H9 (cell line): ENCODE measurements at regions not wholly inside any gene's neighbourhood (a gene's known extent, or its start where the extent isn't known, plus 50 kb on each side); places are given as distances from the start of the nearest gene placed in this dataset.
A peak's percentile ranks its signal among the peaks of the same experiment; 100 is the strongest.

Source experiments
- DNase-seq: peaks from one replicate; pipeline ENCODE4 v3.0.0-alpha.2; 2017
- H2AFZ ChIP-seq: one replicate; pipeline ENCODE4 v1.6.1; 2013; ENCODE audit warnings: mild to moderate bottlenecking, low read length, control low read depth, moderate library complexity
- H2AK5ac ChIP-seq: 2 replicates; pipeline ENCODE4 v1.6.1; 2013; ENCODE audit warnings: low read length, control low read depth, mixed read lengths; ENCODE audit not compliant: insufficient read length
- H2BK120ac ChIP-seq: one replicate; pipeline ENCODE4 v1.6.1; 2013; ENCODE audit warnings: low read depth, mild to moderate bottlenecking, low read length, control low read depth, inconsistent platforms; ENCODE audit not compliant: poor library complexity, severe bottlenecking
- H2BK12ac ChIP-seq: 2 replicates; pipeline ENCODE4 v1.6.1; 2013; ENCODE audit warnings: low read length, control low read depth, mixed read lengths, low read depth; ENCODE audit not compliant: insufficient read length
- H2BK15ac ChIP-seq: 2 replicates; pipeline ENCODE4 v1.6.1; 2013; ENCODE audit warnings: low read depth, low read length, control low read depth
- H2BK20ac ChIP-seq: one replicate; pipeline ENCODE4 v1.6.1; 2013; ENCODE audit warnings: low read depth, mild to moderate bottlenecking, low read length, control low read depth, inconsistent platforms; ENCODE audit not compliant: poor library complexity, severe bottlenecking
- H2BK5ac ChIP-seq: 2 replicates; pipeline ENCODE4 v1.6.1; 2013; ENCODE audit warnings: low read length, control low read depth, mixed read lengths; ENCODE audit not compliant: insufficient read length
- H3K14ac ChIP-seq: 2 replicates; pipeline ENCODE4 v1.6.1; 2013; ENCODE audit warnings: low read length, control low read depth; ENCODE audit not compliant: insufficient read depth
- H3K18ac ChIP-seq: 2 replicates; pipeline ENCODE4 v1.6.1; 2013; ENCODE audit warnings: low read depth, mild to moderate bottlenecking, mixed read lengths, low read length, control low read depth; ENCODE audit not compliant: insufficient read length
- H3K23ac ChIP-seq: 2 replicates; pipeline ENCODE4 v1.6.1; 2013; ENCODE audit warnings: low read length, control low read depth, mixed read lengths, low read depth; ENCODE audit not compliant: insufficient read length
- H3K23me2 ChIP-seq: 2 replicates; pipeline ENCODE4 v1.6.1; 2013; ENCODE audit warnings: low read depth, mild to moderate bottlenecking, mixed read lengths, low read length, control low read depth; ENCODE audit not compliant: insufficient read length, poor library complexity, severe bottlenecking
- H3K27ac ChIP-seq: 2 replicates; pipeline ENCODE4 v1.5.1; 2013; ENCODE audit warnings: low read length, control low read depth, mixed read lengths, low read depth; ENCODE audit not compliant: insufficient read length
- H3K27me3 ChIP-seq: 2 replicates; pipeline ENCODE4 v1.6.1; 2013; ENCODE audit warnings: low read length, control low read depth, inconsistent platforms; ENCODE audit not compliant: insufficient read depth
- H3K4ac ChIP-seq: 2 replicates; pipeline ENCODE4 v1.6.1; 2013; ENCODE audit warnings: low read depth, mild to moderate bottlenecking, control low read depth, inconsistent platforms, low read length, moderate library complexity
- H3K4me1 ChIP-seq: 2 replicates; pipeline ENCODE4 v1.6.1; 2013; ENCODE audit warnings: low read length, control low read depth, inconsistent platforms; ENCODE audit not compliant: insufficient read depth
- H3K4me2 ChIP-seq: 2 replicates; pipeline ENCODE4 v1.6.1; 2013; ENCODE audit warnings: low read length, control low read depth, mixed read lengths; ENCODE audit not compliant: insufficient read length, insufficient read depth
- H3K56ac ChIP-seq: 2 replicates; pipeline ENCODE4 v1.6.1; 2013; ENCODE audit warnings: low read depth, mild to moderate bottlenecking, mixed read lengths, low read length, control low read depth; ENCODE audit not compliant: insufficient read length
- H3K79me1 ChIP-seq: 2 replicates; pipeline ENCODE4 v1.6.1; 2013; ENCODE audit warnings: low read depth, mild to moderate bottlenecking, moderate library complexity, low read length, control low read depth, inconsistent platforms; ENCODE audit not compliant: insufficient read depth, poor library complexity, severe bottlenecking
- H3K79me2 ChIP-seq: 2 replicates; pipeline ENCODE4 v1.6.1; 2013; ENCODE audit warnings: low read length, control low read depth, inconsistent platforms; ENCODE audit not compliant: insufficient read depth
- H3K9ac ChIP-seq: 2 replicates; pipeline ENCODE4 v1.6.1; 2013; ENCODE audit warnings: low read length, control low read depth, mixed read lengths; ENCODE audit not compliant: insufficient read length; ENCODE audit errors: extremely low read depth
- H3K9me3 ChIP-seq: one replicate; pipeline ENCODE4 v1.6.1; 2013; ENCODE audit warnings: low read depth, low read length, inconsistent platforms; ENCODE audit not compliant: control insufficient read depth
- H3T11ph ChIP-seq: one replicate; pipeline ENCODE4 v1.6.1; 2013; ENCODE audit warnings: mild to moderate bottlenecking, low read length, control low read depth, inconsistent platforms
- H4K20me1 ChIP-seq: one replicate; pipeline ENCODE4 v1.6.1; 2013; ENCODE audit not compliant: control insufficient read depth, insufficient read length, insufficient read depth
- H4K5ac ChIP-seq: 2 replicates; pipeline ENCODE4 v1.6.1; 2013; ENCODE audit warnings: low read depth, mild to moderate bottlenecking, mixed read lengths, low read length, control low read depth; ENCODE audit not compliant: insufficient read length
- H4K8ac ChIP-seq: replicated peaks from 2 replicates; pipeline ENCODE4 v1.6.1; 2013; ENCODE audit warnings: low read length, control low read depth, mixed read lengths, low read depth; ENCODE audit not compliant: insufficient read length
- H4K91ac ChIP-seq: 2 replicates; pipeline ENCODE4 v1.6.1; 2013; ENCODE audit warnings: low read depth, mild to moderate bottlenecking, moderate library complexity, mixed read lengths, low read length, control low read depth; ENCODE audit not compliant: insufficient read length
- H3K27ac Mint-ChIP-seq, 3 experiments: 2 replicates in 2 of 3; 3 replicates in 1 of 3; pipeline ENCODE4 v1.8.0; 2020 to 2021; ENCODE audit warnings: mixed read lengths in 3 of 3, mild to moderate bottlenecking in 1 of 3, moderate library complexity in 1 of 3
- H3K27me3 Mint-ChIP-seq: 2 replicates; pipeline ENCODE4 v1.8.0; 2021; ENCODE audit warnings: low read depth, mild to moderate bottlenecking, moderate library complexity, mixed read lengths
- H3K36me3 Mint-ChIP-seq, 3 experiments: 2 replicates in 2 of 3; 3 replicates in 1 of 3; pipeline ENCODE4 v1.8.0; 2020 to 2021; ENCODE audit warnings: low read depth in 3 of 3, mixed read lengths in 3 of 3; ENCODE audit not compliant: insufficient read depth in 1 of 3
- H3K4me1 Mint-ChIP-seq, 2 experiments: 2 replicates each; pipeline ENCODE4 v1.8.0; 2020; ENCODE audit warnings: mixed read lengths in 2 of 2
- H3K4me3 Mint-ChIP-seq, 2 experiments: 2 replicates in 1 of 2; 3 replicates in 1 of 2; pipeline ENCODE4 v1.8.0; 2020 to 2021; ENCODE audit warnings: mild to moderate bottlenecking in 2 of 2, mixed read lengths in 2 of 2, moderate library complexity in 1 of 2
- H3K9me3 Mint-ChIP-seq, 2 experiments: 2 replicates in 1 of 2; 3 replicates in 1 of 2; pipeline ENCODE4 v1.8.0; 2020; ENCODE audit warnings: mild to moderate bottlenecking in 2 of 2, mixed read lengths in 2 of 2, moderate library complexity in 1 of 2
- WGBS: extraction: QIAGEN DNeasy Blood & Tissue Kit; methylation state at CpG from one replicate; pipeline ENCODE4 v1.1.7; 2013; ENCODE audit warnings: missing lambda C conversion rate, low lambda C conversion rate, mixed read lengths; ENCODE audit not compliant: insufficient read length; ENCODE audit errors: extremely low coverage; 5-methylcytosine and 5-hydroxymethylcytosine counted together
- TF ChIP-seq, protein P1 (sequence below): fragments of 200-600 bp; sonication (generic); conservative IDR thresholded peaks from 3 replicates; pipeline ENCODE4 v1.8.0; 2021; ENCODE audit warnings: antibody characterized with exemption, mild to moderate bottlenecking

DNA sequence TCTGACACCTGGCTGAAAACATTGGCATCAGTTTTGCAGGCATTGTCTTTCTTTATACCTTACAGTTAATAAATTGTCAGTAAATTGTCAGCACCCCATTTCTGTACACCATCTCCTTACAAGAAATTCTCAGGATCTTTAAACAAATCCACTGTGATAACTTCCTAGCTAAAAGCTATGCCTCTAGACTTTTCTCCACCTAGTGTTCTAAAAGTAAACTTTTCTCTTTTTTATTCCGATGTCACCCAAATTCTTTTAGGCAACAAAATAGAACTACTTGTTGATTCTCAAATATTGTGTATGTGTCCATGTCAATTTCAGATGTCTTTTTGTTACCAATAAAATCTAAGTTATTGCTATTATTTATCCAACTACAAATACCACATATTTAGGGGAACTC lies 617.4 kb upstream of the NRXN1 start:
- no peak overlapping the region for H2BK15ac ChIP-seq
- no peaks in the 10 kb centered on the region for H3K79me1 ChIP-seq
- no peak overlapping the region; a peak in 1 of 7 replicates for H3K27ac Mint-ChIP-seq
- no peak overlapping the region for H2AFZ ChIP-seq
- H2AK5ac ChIP-seq, result no peak overlapping the region
- H3K27me3 ChIP-seq, result no peaks in the 10 kb centered on the region
- no peaks in the 10 kb centered on the region for H3K9me3 ChIP-seq
- H2BK12ac ChIP-seq, result no peak overlapping the region
- no peaks in the 10 kb centered on the region for H3K27me3 Mint-ChIP-seq
- no peak overlapping the region for H3K4me2 ChIP-seq
- H3K4ac ChIP-seq, result no peak overlapping the region
- no peaks in the 10 kb centered on the region for H3K23me2 ChIP-seq
- H3K36me3 Mint-ChIP-seq, result no peaks in the 10 kb centered on the region
- WGBS, result no CpG with 5 or more reads among the region's 1 CpG
- no peak overlapping the region for H3K23ac ChIP-seq
- H3K18ac ChIP-seq, result no peak overlapping the region
- H3K79me2 ChIP-seq, result no peaks in the 10 kb centered on the region
- H3K14ac ChIP-seq, result no peak overlapping the region
- no peak overlapping the region for H4K5ac ChIP-seq
- DNase-seq, result no peak
- no peak overlapping the region for H4K91ac ChIP-seq
- H3K9me3 Mint-ChIP-seq, result no peaks in the 10 kb centered on the region
- no peak overlapping the region for H3K56ac ChIP-seq
- H3K4me1 Mint-ChIP-seq, result peaks cover 7 to 8% of the 10 kb centered on the region in 2 experiments
- H3T11ph ChIP-seq, result no peak overlapping the region
- no peak overlapping the region for H3K27ac ChIP-seq
- H3K4me1 ChIP-seq, result peaks cover 2% of the 10 kb centered on the region; the same call in 1 of the 2 replicates
- no peak overlapping the region for H2BK20ac ChIP-seq
- no peak overlapping the region for H4K8ac ChIP-seq
- H3K4me3 Mint-ChIP-seq, result no peak overlapping the region
- no peak overlapping the region for H3K9ac ChIP-seq
- H2BK120ac ChIP-seq, result no peak overlapping the region
- H2BK5ac ChIP-seq, result no peak overlapping the region
- no peaks in the 10 kb centered on the region for H4K20me1 ChIP-seq
- TF ChIP-seq, protein P1, sequence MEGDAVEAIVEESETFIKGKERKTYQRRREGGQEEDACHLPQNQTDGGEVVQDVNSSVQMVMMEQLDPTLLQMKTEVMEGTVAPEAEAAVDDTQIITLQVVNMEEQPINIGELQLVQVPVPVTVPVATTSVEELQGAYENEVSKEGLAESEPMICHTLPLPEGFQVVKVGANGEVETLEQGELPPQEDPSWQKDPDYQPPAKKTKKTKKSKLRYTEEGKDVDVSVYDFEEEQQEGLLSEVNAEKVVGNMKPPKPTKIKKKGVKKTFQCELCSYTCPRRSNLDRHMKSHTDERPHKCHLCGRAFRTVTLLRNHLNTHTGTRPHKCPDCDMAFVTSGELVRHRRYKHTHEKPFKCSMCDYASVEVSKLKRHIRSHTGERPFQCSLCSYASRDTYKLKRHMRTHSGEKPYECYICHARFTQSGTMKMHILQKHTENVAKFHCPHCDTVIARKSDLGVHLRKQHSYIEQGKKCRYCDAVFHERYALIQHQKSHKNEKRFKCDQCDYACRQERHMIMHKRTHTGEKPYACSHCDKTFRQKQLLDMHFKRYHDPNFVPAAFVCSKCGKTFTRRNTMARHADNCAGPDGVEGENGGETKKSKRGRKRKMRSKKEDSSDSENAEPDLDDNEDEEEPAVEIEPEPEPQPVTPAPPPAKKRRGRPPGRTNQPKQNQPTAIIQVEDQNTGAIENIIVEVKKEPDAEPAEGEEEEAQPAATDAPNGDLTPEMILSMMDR, result peak; percentile 32; the same call in 1 of the 3 replicates
